ENCODE measurements at regions not wholly inside any gene's neighbourhood (a gene's known extent, or its start where the extent isn't known, plus 50 kb on each side); places are given as distances from the start of the nearest gene placed in this dataset.

- Histone ChIP-seq H3K9me3 (ENCODE audit: control insufficient read depth, low read length) (no peaks in the 10 kb centered on the region), H3K4me1 (ENCODE audit: control insufficient read depth, insufficient read depth, low read length) (no peaks in the 10 kb centered on the region), H3K27ac (ENCODE audit: low read depth, low read length) (no peak overlapping the region), H3K36me3 (ENCODE audit: control insufficient read depth, insufficient read depth, low read length) (no peaks in the 10 kb centered on the region), H3K4me3 (ENCODE audit: low read length) (no peak overlapping the region), H3K9ac (ENCODE audit: extremely low read depth, low read length, poor library complexity, severe bottlenecking) (no peak overlapping the region), H3K27me3 (ENCODE audit: control insufficient read depth, insufficient read depth, low read length, poor library complexity, severe bottlenecking) (no peaks in the 10 kb centered on the region)
- Mint-ChIP-seq H3K27ac (no peak overlapping the region), H3K4me1 (peaks cover 6% of the 10 kb centered on the region), H3K4me3 (no peak overlapping the region), H3K36me3 (ENCODE audit: low read depth) (no peaks in the 10 kb centered on the region), H3K27me3 (ENCODE audit: insufficient read depth) (peaks cover 23% of the 10 kb centered on the region), H3K9me3 (peaks cover 2% of the 10 kb centered on the region)
- no peak for TF ChIP-seq CTCF (conservative IDR thresholded peaks at IDR 0.05)
- DNase-seq, result no peak
- 80 to 92% methylated on average over 1 of the region's 1 CpG for WGBS, 2 experiments (ENCODE audit: insufficient coverage in 1 of 2, insufficient read length in 1 of 2)
Observed at GRCh38 chrX:131910586-131910985, 112.5 kb upstream of the STK26 start.

DNA sequence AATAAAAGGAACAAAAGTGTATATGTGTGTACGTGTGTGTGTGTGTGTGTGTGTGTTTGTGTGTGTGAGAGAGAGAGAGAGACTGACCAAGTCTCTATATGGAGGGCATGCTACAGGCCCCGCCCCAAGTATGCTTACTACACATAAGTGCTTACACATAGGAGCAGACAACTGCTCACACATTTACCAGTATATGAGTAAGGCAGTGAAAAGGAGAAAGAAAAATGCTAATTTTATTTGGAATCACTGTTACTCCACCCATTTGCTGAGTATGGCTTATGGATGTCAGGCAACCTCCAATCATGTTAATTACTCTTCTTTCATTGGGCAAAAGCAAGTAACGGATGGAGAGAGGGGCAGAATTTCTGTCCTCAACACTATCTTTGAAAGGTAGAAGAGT is 107.6 kb upstream of the STK26 start:
- Histone ChIP-seq H3K36me3 (ENCODE audit: control insufficient read depth, insufficient read depth, low read length) (no peaks in the 10 kb centered on the region), H3K4me1 (ENCODE audit: control insufficient read depth, insufficient read depth, low read length) (no peaks in the 10 kb centered on the region), H3K27ac (ENCODE audit: low read depth, low read length) (no peak overlapping the region), H3K9me3 (ENCODE audit: control insufficient read depth, low read length) (no peaks in the 10 kb centered on the region), H3K27me3 (ENCODE audit: control insufficient read depth, insufficient read depth, low read length, poor library complexity, severe bottlenecking) (no peaks in the 10 kb centered on the region), H3K9ac (ENCODE audit: extremely low read depth, low read length, poor library complexity, severe bottlenecking) (no peak overlapping the region), H3K4me3 (ENCODE audit: low read length) (no peak overlapping the region)
- WGBS, 2 experiments (ENCODE audit: insufficient coverage in 1 of 2, insufficient read length in 1 of 2), result 100% methylated on average over 1 of the region's 3 CpGs; no CpG with 5 or more reads in 1 of the 2 experiments
- Mint-ChIP-seq H3K36me3 (ENCODE audit: low read depth) (no peaks in the 10 kb centered on the region), H3K4me1 (peaks cover 16% of the 10 kb centered on the region), H3K4me3 (no peak overlapping the region), H3K9me3 (peaks cover 2% of the 10 kb centered on the region), H3K27ac (no peak overlapping the region), H3K27me3 (ENCODE audit: insufficient read depth) (peaks cover 28% of the 10 kb centered on the region)
- no peak for DNase-seq
- no peak for TF ChIP-seq CTCF (conservative IDR thresholded peaks at IDR 0.05)

- no peaks in the 10 kb centered on the region for H3K4me1 ChIP-seq (ENCODE audit: control insufficient read depth, insufficient read depth, low read length)
- H3K27me3 ChIP-seq (ENCODE audit: control insufficient read depth, insufficient read depth, low read length, poor library complexity, severe bottlenecking), result no peaks in the 10 kb centered on the region
Observed at GRCh38 chrX:131917588-131917987, 105.5 kb upstream of the STK26 start.

More at GRCh38 chrX:131917588-131917987, 105.5 kb upstream of the STK26 start:
- Histone ChIP-seq H3K4me3 (ENCODE audit: low read length) (no peak overlapping the region), H3K36me3 (ENCODE audit: control insufficient read depth, insufficient read depth, low read length) (no peaks in the 10 kb centered on the region), H3K9ac (ENCODE audit: extremely low read depth, low read length, poor library complexity, severe bottlenecking) (no peak overlapping the region), H3K27ac (ENCODE audit: low read depth, low read length) (no peak overlapping the region), H3K9me3 (ENCODE audit: control insufficient read depth, low read length) (no peaks in the 10 kb centered on the region)
- no peak for TF ChIP-seq CTCF (conservative IDR thresholded peaks at IDR 0.05)
- Mint-ChIP-seq H3K27me3 (ENCODE audit: insufficient read depth) (peaks cover 17% of the 10 kb centered on the region), H3K27ac (no peak overlapping the region), H3K9me3 (peaks cover 2% of the 10 kb centered on the region), H3K36me3 (ENCODE audit: low read depth) (no peaks in the 10 kb centered on the region), H3K4me1 (peaks cover 16% of the 10 kb centered on the region), H3K4me3 (no peak overlapping the region)
- 86% methylated on average over 1 of the region's 2 CpGs; no CpG with 5 or more reads in 1 of the 2 experiments for WGBS, 2 experiments (ENCODE audit: insufficient coverage in 1 of 2, insufficient read length in 1 of 2)
- no peak for DNase-seq
